Kidney (tissue), 13 donors: ENCODE measurements at regions not wholly inside any gene's neighbourhood (a gene's known extent, or its start where the extent isn't known, plus 50 kb on each side); places are given as distances from the start of the nearest gene placed in this dataset.

Experiments used
- DNase-seq, 5 donors: peaks; one replicate each; pipeline ENCODE4 v3.0.0-alpha.2; 2013 to 2020
- FAIRE-seq: peaks from 2 replicates; lab custom pipeline; 2012; peaks lifted over from hg19 to GRCh38; lab: Jason Lieb, UNC
- H3K27ac ChIP-seq, 2 donors: one replicate each; pipeline ENCODE4 v1.7.0; 2013; ENCODE audit warnings: low read depth in 2 of 2, low read length in 2 of 2, inconsistent platforms in 1 of 2
- H3K27me3 ChIP-seq: one replicate; pipeline ENCODE4 v1.7.1; 2013; ENCODE audit warnings: low read length, inconsistent platforms; ENCODE audit not compliant: control insufficient read depth, insufficient read depth
- H3K36me3 ChIP-seq, 3 donors: one replicate each; pipeline versions ENCODE4 v1.7.0 to v1.7.1; 2013; ENCODE audit warnings: low read length in 3 of 3, control low read depth in 1 of 3, inconsistent platforms in 1 of 3; ENCODE audit not compliant: insufficient read depth in 3 of 3, control insufficient read depth in 2 of 3
- H3K4me1 ChIP-seq, 3 donors: one replicate each; pipeline versions ENCODE4 v1.7.0 to v1.7.1; 2013; ENCODE audit warnings: low read length in 3 of 3, inconsistent platforms in 1 of 3, low read depth in 1 of 3; ENCODE audit not compliant: control insufficient read depth in 2 of 3, insufficient read depth in 2 of 3
- H3K4me3 ChIP-seq, 3 donors: one replicate each; pipeline versions ENCODE4 v1.7.0 to v1.8.1; 2013; ENCODE audit warnings: low read length in 3 of 3, control low read depth in 1 of 3, inconsistent platforms in 1 of 3
- H3K9ac ChIP-seq, 3 donors: one replicate each; pipeline versions ENCODE4 v1.7.0 to v1.7.1; 2013; ENCODE audit warnings: low read length in 3 of 3, control low read depth in 1 of 3, inconsistent platforms in 1 of 3
- H3K9me3 ChIP-seq, 3 donors: one replicate each; pipeline versions ENCODE4 v1.7.0 to v1.7.1; 2013; ENCODE audit warnings: low read length in 3 of 3, control low read depth in 1 of 3, inconsistent platforms in 1 of 3; ENCODE audit not compliant: control insufficient read depth in 2 of 3, insufficient read depth in 1 of 3
- intact Hi-C: fragments of 100-400 bp; cut with DNase I; formaldehyde crosslinking; loops from one replicate; pipeline ENCODE4 v1.11.1; 2022
- TF ChIP-seq, protein P1 (sequence below): IDR thresholded peaks from 3 replicates; pipeline ENCODE4 v1.5.1; 2012; ENCODE audit warnings: mild to moderate bottlenecking, moderate library complexity, borderline replicate concordance; ENCODE audit not compliant: insufficient read depth; ENCODE audit errors: extremely low read depth
- donor health status: control.
- donor health status: control.
- donor health status: control.
- donor health status: control.
- donor health status: control.
- donor health status: DM: yes; HTN: yes; CAD: no.
- donor health status: Normal renal cell carcinoma (clear cell type).

GRCh38 chr18:61989138-61989537 lies 96.3 kb upstream of the RNF152 start:
- H3K36me3 ChIP-seq, result no peaks in the 10 kb centered on the region
- TF ChIP-seq, protein P1, sequence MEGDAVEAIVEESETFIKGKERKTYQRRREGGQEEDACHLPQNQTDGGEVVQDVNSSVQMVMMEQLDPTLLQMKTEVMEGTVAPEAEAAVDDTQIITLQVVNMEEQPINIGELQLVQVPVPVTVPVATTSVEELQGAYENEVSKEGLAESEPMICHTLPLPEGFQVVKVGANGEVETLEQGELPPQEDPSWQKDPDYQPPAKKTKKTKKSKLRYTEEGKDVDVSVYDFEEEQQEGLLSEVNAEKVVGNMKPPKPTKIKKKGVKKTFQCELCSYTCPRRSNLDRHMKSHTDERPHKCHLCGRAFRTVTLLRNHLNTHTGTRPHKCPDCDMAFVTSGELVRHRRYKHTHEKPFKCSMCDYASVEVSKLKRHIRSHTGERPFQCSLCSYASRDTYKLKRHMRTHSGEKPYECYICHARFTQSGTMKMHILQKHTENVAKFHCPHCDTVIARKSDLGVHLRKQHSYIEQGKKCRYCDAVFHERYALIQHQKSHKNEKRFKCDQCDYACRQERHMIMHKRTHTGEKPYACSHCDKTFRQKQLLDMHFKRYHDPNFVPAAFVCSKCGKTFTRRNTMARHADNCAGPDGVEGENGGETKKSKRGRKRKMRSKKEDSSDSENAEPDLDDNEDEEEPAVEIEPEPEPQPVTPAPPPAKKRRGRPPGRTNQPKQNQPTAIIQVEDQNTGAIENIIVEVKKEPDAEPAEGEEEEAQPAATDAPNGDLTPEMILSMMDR, result no peak
- intact Hi-C loops, result no loop called here
- DNase-seq (no peak), FAIRE-seq (no peak)
- H3K9me3 ChIP-seq, result no peaks in the 10 kb centered on the region
- no peak overlapping the region for H3K27ac ChIP-seq
- H3K4me1 ChIP-seq, result peaks cover 0 to 2% (median 0%) of the 10 kb centered on the region in 3 donors
- H3K9ac ChIP-seq, result no peak overlapping the region
- no peaks in the 10 kb centered on the region for H3K27me3 ChIP-seq
- H3K4me3 ChIP-seq, result no peak overlapping the region

DNA sequence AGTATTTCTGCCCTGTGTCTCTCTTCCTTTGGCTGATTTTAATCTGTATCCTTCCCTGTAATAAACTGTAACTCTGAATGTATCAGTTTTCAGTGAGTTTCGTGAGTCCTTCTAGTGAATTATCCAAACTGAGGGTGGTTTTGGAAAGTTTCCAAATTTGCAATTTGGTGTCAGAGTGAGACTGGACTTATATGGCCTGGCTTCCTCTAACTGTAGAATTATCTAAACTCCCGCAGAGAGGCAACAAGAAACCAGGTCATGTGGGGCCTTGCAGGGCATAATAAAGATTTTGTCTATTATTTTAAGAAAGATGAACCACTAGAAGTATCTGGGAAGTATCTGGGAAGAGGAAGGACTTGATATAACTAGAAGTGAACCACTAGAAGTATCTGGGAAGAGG lies 95.3 kb upstream of the RNF152 start:
- H3K27me3 ChIP-seq, result no peaks in the 10 kb centered on the region
- intact Hi-C loops, result no loop called here
- FAIRE-seq, result no peak
- H3K9ac ChIP-seq, result no peak overlapping the region
- no peak for DNase-seq
- H3K4me3 ChIP-seq, result no peak overlapping the region
- no peak overlapping the region for H3K27ac ChIP-seq
- no peaks in the 10 kb centered on the region for H3K36me3 ChIP-seq
- H3K4me1 ChIP-seq, result peaks cover 0 to 2% (median 0%) of the 10 kb centered on the region in 3 donors
- TF ChIP-seq, protein P1, result no peak
- H3K9me3 ChIP-seq, result no peaks in the 10 kb centered on the region

GRCh38 chr18:61985681-61986080 lies 92.9 kb upstream of the RNF152 start:
- TF ChIP-seq, protein P1, result no peak
- intact Hi-C loops, result no loop called here
- FAIRE-seq (no peak), DNase-seq (no peak)
- H3K9ac ChIP-seq, result no peak overlapping the region
- no peak overlapping the region for H3K27ac ChIP-seq
- H3K36me3 ChIP-seq, result no peaks in the 10 kb centered on the region
- no peaks in the 10 kb centered on the region for H3K27me3 ChIP-seq
- H3K9me3 ChIP-seq, result no peaks in the 10 kb centered on the region
- no peaks in the 10 kb centered on the region for H3K4me1 ChIP-seq
- H3K4me3 ChIP-seq, result no peak overlapping the region

GRCh38 chr18:61984349-61984748 lies 91.5 kb upstream of the RNF152 start:
- no peak for DNase-seq
- no peak overlapping the region for H3K27ac ChIP-seq

More at GRCh38 chr18:61984349-61984748, 91.5 kb upstream of the RNF152 start:
- intact Hi-C loops, result no loop called here
- TF ChIP-seq, protein P1, result no peak
- FAIRE-seq, result no peak
- no peak overlapping the region for H3K9ac ChIP-seq
- H3K36me3 ChIP-seq, result no peaks in the 10 kb centered on the region
- no peaks in the 10 kb centered on the region for H3K9me3 ChIP-seq
- H3K4me1 ChIP-seq, result no peaks in the 10 kb centered on the region
- no peak overlapping the region for H3K4me3 ChIP-seq
- no peaks in the 10 kb centered on the region for H3K27me3 ChIP-seq
